GM23338 (cell line): ENCODE measurements at regions not wholly inside any gene's neighbourhood (a gene's known extent, or its start where the extent isn't known, plus 50 kb on each side); places are given as distances from the start of the nearest gene placed in this dataset.

Experiments
- ATAC-seq: fragments of 200-7000 bp; cut with Tn5 transposase; 3 replicates; pipeline ENCODE4 v1.9.1; 2020
- DNase-seq: peaks from one replicate; pipeline ENCODE4 v3.0.0-alpha.2; 2015; ENCODE audit warnings: low spot score
- H2AFZ ChIP-seq: fragments of 200-600 bp; sonication (generic); 2 replicates; pipeline ENCODE4 v1.8.0; 2016; ENCODE audit warnings: antibody characterized with exemption, mild to moderate bottlenecking, moderate library complexity
- H3F3A ChIP-seq: fragments of 200-600 bp; sonication (generic); replicated peaks from 2 replicates; pipeline ENCODE4 v1.8.0; 2017; ENCODE audit warnings: antibody characterized with exemption, mixed run types, low read depth
- H3K27ac ChIP-seq: fragments of 200-600 bp; sonication (generic); 2 replicates; pipeline ENCODE4 v1.6.1; 2016; ENCODE audit warnings: low read depth
- H3K27me3 ChIP-seq: fragments of 200-600 bp; sonication (generic); 2 replicates; pipeline ENCODE4 v1.8.0; 2016; ENCODE audit warnings: mild to moderate bottlenecking, mixed run types, moderate library complexity; ENCODE audit not compliant: insufficient read depth
- H3K36me3 ChIP-seq: fragments of 200-600 bp; sonication (generic); 2 replicates; pipeline ENCODE4 v1.8.0; 2016; ENCODE audit warnings: mild to moderate bottlenecking; ENCODE audit not compliant: insufficient read depth
- H3K4me1 ChIP-seq: fragments of 200-600 bp; sonication (generic); 2 replicates; pipeline ENCODE4 v1.8.0; 2016; ENCODE audit warnings: mild to moderate bottlenecking, moderate library complexity; ENCODE audit not compliant: insufficient read depth
- H3K4me2 ChIP-seq: fragments of 200-600 bp; sonication (generic); 2 replicates; pipeline ENCODE4 v1.7.1; 2017; ENCODE audit warnings: mixed run types
- H3K4me3 ChIP-seq: fragments of 200-600 bp; sonication (generic); 2 replicates; pipeline ENCODE4 v1.6.1; 2016; ENCODE audit warnings: mixed run types
- H3K79me2 ChIP-seq: fragments of 200-600 bp; sonication (generic); replicated peaks from 2 replicates; pipeline ENCODE4 v1.8.0; 2017; ENCODE audit warnings: mild to moderate bottlenecking; ENCODE audit not compliant: insufficient read depth
- H3K9me2 ChIP-seq: fragments of 200-600 bp; sonication (generic); 2 replicates; pipeline ENCODE4 v1.8.0; 2017; ENCODE audit not compliant: insufficient read depth
- H4K20me1 ChIP-seq: fragments of 200-600 bp; sonication (generic); replicated peaks from 2 replicates; pipeline ENCODE4 v1.8.0; 2017; ENCODE audit warnings: mild to moderate bottlenecking; ENCODE audit not compliant: insufficient read depth
- H3K27ac Mint-ChIP-seq: 2 replicates; pipeline ENCODE4 v1.8.0; 2020; ENCODE audit warnings: inconsistent platforms, mild to moderate bottlenecking, moderate library complexity, mixed read lengths
- H3K27me3 Mint-ChIP-seq: 3 replicates; pipeline ENCODE4 v1.8.0; 2022; ENCODE audit warnings: low read depth, mild to moderate bottlenecking, moderate library complexity, mixed read lengths, inconsistent platforms; ENCODE audit not compliant: insufficient read depth, poor library complexity
- H3K36me3 Mint-ChIP-seq: 3 replicates; pipeline ENCODE4 v1.8.0; 2021; ENCODE audit warnings: low read depth, mild to moderate bottlenecking, inconsistent platforms, moderate library complexity, mixed read lengths
- H3K4me1 Mint-ChIP-seq: 3 replicates; pipeline ENCODE4 v1.8.0; 2020; ENCODE audit warnings: mild to moderate bottlenecking, inconsistent platforms, mixed read lengths
- H3K4me3 Mint-ChIP-seq: 3 replicates; pipeline ENCODE4 v1.8.0; 2021; ENCODE audit warnings: moderate library complexity, mild to moderate bottlenecking, inconsistent platforms, mixed read lengths
- H3K9me3 Mint-ChIP-seq: 3 replicates; pipeline ENCODE4 v1.8.0; 2020; ENCODE audit warnings: moderate library complexity, mild to moderate bottlenecking, inconsistent platforms, mixed read lengths
- CREB1 ChIP-seq: fragments of 250-450 bp; sonication (Bioruptor Pico); IDR thresholded peaks from 2 replicates; pipeline ENCODE4 v1.5.0; 2020; ENCODE audit warnings: low read depth, mild to moderate bottlenecking, moderate library complexity
- ETS1 ChIP-seq: IDR thresholded peaks from 2 replicates; pipeline ENCODE4 v1.6.1; 2016; ENCODE audit warnings: antibody characterized with exemption
- EZH2 ChIP-seq: fragments of 200-600 bp; sonication (generic); IDR thresholded peaks from one replicate; pipeline ENCODE4 v1.8.0; 2017; ENCODE audit warnings: antibody characterized with exemption, mild to moderate bottlenecking, low read depth; ENCODE audit not compliant: unreplicated experiment
- EZH2phosphoT487 ChIP-seq: fragments of 200-600 bp; sonication (generic); IDR thresholded peaks from one replicate; pipeline ENCODE4 v1.8.1; 2018; ENCODE audit warnings: antibody characterized with exemption; ENCODE audit not compliant: unreplicated experiment
- REST ChIP-seq: IDR thresholded peaks from one replicate; pipeline ENCODE4 v1.6.1; 2018; ENCODE audit warnings: antibody characterized with exemption; ENCODE audit not compliant: unreplicated experiment
- ZNF331 ChIP-seq: fragments of 250-450 bp; sonication (Bioruptor Pico); IDR thresholded peaks from 2 replicates; pipeline ENCODE4 v1.5.0; 2020; ENCODE audit warnings: low read depth, mild to moderate bottlenecking, moderate library complexity
- ZNF462 ChIP-seq: fragments of 250-450 bp; sonication (Bioruptor Pico); IDR thresholded peaks from 2 replicates; pipeline ENCODE4 v1.5.0; 2020; ENCODE audit warnings: mild to moderate bottlenecking, moderate library complexity

- Histone ChIP-seq H3K9me2 (0 out of 2 replicates have a peak, but pooled peaks cover 13% of the 10 kb centered on the region), H4K20me1 (no peaks in the 10 kb centered on the region), H3K27ac (no peak overlapping the region), H2AFZ (no peak overlapping the region), H3K27me3 (no peaks in the 10 kb centered on the region), H3K36me3 (no peaks in the 10 kb centered on the region), H3K79me2 (no peaks in the 10 kb centered on the region), H3K4me1 (no peaks in the 10 kb centered on the region), H3K4me3 (no peak overlapping the region), H3F3A (no peaks in the 10 kb centered on the region), H3K4me2 (no peak overlapping the region)
- TF ChIP-seq CREB1 (CRISPR knock-in tag) (no peak), ETS1 (no peak), REST (no peak), EZH2 (no peak)
- Mint-ChIP-seq H3K36me3 (peaks cover 2% of the 10 kb centered on the region; the same call in 2 of the 3 replicates), H3K9me3 (no peaks in the 10 kb centered on the region; the same call in 2 of the 3 replicates), H3K27ac (no peak overlapping the region), H3K4me1 (peaks cover 4% of the 10 kb centered on the region), H3K27me3 (peaks cover 7% of the 10 kb centered on the region), H3K4me3 (no peak overlapping the region)
- ATAC-seq: no peak
- DNase-seq: no peak
Observed at GRCh38 chr1:59041646-59042277, 255.1 kb upstream of the FGGY start.

- ATAC-seq (no peak), DNase-seq (no peak)
- H3K4me3 Mint-ChIP-seq: no peak overlapping the region
- 0 out of 2 replicates have a peak, but pooled peaks cover 3% of the 10 kb centered on the region for H3K36me3 ChIP-seq
- H3K4me1 Mint-ChIP-seq: peaks cover 5% of the 10 kb centered on the region
- H3K9me2 ChIP-seq: 0 out of 2 replicates have a peak, but pooled peaks cover 13% of the 10 kb centered on the region
- H3K79me2 ChIP-seq: no peaks in the 10 kb centered on the region
- H3K36me3 Mint-ChIP-seq: no peaks in the 10 kb centered on the region; the same call in 2 of the 3 replicates
- no peak overlapping the region for H3K4me3 ChIP-seq
- H3K27ac ChIP-seq: no peak overlapping the region
- no peak overlapping the region for H3K4me2 ChIP-seq
- TF ChIP-seq CREB1 (CRISPR knock-in tag) (no peak), EZH2phosphoT487 (no peak), ZNF462 (CRISPR knock-in tag) (no peak), ZNF331 (no peak)
- H4K20me1 ChIP-seq: no peaks in the 10 kb centered on the region
- H3K9me3 Mint-ChIP-seq: peaks cover 2% of the 10 kb centered on the region; the same call in 1 of the 3 replicates
- no peaks in the 10 kb centered on the region for H3K27me3 ChIP-seq
- H3K27ac Mint-ChIP-seq: no peak overlapping the region; the same call in 1 of the 2 replicates
- H3K4me1 ChIP-seq: no peaks in the 10 kb centered on the region
- H3F3A ChIP-seq: no peaks in the 10 kb centered on the region
- H2AFZ ChIP-seq: no peak overlapping the region
- peaks cover 7% of the 10 kb centered on the region for H3K27me3 Mint-ChIP-seq
Observed at GRCh38 chr1:59043796-59044195, 253.1 kb upstream of the FGGY start.
